ENCODE measurements at regions not wholly inside any gene's neighbourhood (a gene's known extent, or its start where the extent isn't known, plus 50 kb on each side); places are given as distances from the start of the nearest gene placed in this dataset.
"Not testable (repeated sequence)": the region's sequence is repeated elsewhere in the genome, so short reads cannot be mapped to it uniquely, and the experiment has no call there.

DNA sequence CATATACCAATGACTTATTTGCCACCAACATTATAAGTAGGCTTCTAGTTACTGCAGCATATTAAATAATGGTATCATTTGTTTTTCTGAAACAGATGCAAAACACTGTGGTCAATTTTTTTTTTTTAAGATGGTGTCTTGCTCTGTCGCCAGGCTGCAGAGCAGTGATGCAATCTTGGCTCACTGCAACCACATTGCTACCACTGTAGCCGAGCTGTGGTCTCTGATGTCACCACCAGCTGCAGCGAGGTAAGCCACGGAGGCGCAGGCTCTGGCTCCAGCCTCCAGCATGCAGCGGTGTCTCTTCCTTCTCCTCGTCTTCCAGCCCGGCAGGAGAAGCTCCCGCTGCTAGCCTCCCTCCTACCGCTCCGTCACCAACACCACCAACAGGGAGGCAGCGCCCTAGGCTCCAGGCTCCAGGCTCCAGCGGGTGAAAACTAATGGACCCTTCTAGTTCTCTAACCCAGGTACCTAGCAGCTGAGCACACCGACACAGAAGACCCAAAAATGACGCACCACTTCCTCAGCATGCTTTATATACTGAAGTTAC, 840.8 kb downstream of the SPATA31A1 start:
- H3K27ac ChIP-seq; DNase-seq (ENCODE audit: extremely low spot score in 2 of 2); H3K4me1 ChIP-seq; H3K9me3 ChIP-seq; intact Hi-C loops (cut with DNase I); H3K4me3 ChIP-seq; H3K27me3 ChIP-seq; H3K36me3 ChIP-seq: not testable (repeated sequence)

DNA sequence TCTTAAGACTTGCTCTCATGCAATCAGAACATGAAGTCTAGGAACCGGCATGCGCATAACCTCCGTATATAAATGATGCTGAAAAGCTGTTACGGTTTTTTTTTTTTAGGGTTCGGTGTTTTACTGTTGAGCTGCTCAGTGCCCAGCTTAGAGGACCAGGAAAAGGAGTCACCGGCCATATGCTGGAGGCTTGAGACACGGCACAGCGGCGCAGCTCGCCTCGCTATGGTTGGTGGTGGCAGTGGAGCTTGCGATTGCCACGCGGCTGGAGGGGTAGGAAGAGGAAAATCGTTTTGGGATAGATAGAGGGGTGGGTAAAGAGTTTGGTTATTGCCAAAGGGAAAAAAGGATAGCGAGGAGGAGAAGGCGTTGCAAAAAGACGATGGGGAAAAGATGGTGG, 841.3 kb downstream of the SPATA31A1 start:
- H3K27ac ChIP-seq; H3K9me3 ChIP-seq; DNase-seq (ENCODE audit: extremely low spot score in 2 of 2); H3K36me3 ChIP-seq; H3K4me3 ChIP-seq; intact Hi-C loops (cut with DNase I); H3K27me3 ChIP-seq; H3K4me1 ChIP-seq: not testable (repeated sequence)

DNA sequence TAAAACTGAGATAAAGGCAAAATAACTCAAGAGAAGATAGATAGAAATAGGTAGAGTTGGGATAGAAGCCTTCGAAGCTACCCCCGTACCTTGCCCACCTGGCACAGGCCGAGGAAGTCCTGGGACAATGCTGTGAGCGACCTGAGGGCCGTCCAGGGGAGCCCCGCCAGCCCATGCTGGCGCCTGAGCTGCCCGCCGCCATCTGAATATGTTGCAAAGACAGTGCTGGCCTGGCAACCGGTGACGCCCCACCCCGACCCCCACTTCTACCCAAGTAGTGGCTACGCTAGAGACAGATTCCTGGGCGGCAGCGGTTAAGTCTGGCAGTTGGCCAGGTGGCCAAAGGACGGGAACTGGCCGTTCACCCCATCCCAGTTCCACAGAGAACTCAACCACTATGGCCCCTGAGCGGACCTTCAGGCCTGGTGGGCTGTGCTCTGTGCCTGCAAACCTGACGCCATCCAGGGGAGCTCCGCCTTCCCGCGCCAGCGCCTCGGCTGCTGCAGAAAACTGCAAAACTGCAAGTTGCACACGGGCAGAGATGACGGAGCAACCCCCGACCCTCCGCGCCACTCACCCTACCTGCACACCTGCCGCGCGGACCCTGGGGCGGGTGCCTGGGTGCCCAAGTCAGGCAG, 866.2 kb downstream of the SPATA31A1 start:
- H3K36me3 ChIP-seq; H3K27me3 ChIP-seq; H3K9me3 ChIP-seq; H3K4me3 ChIP-seq; DNase-seq (ENCODE audit: extremely low spot score in 2 of 2); intact Hi-C loops (cut with DNase I); H3K4me1 ChIP-seq; H3K27ac ChIP-seq: not testable (repeated sequence)

DNA sequence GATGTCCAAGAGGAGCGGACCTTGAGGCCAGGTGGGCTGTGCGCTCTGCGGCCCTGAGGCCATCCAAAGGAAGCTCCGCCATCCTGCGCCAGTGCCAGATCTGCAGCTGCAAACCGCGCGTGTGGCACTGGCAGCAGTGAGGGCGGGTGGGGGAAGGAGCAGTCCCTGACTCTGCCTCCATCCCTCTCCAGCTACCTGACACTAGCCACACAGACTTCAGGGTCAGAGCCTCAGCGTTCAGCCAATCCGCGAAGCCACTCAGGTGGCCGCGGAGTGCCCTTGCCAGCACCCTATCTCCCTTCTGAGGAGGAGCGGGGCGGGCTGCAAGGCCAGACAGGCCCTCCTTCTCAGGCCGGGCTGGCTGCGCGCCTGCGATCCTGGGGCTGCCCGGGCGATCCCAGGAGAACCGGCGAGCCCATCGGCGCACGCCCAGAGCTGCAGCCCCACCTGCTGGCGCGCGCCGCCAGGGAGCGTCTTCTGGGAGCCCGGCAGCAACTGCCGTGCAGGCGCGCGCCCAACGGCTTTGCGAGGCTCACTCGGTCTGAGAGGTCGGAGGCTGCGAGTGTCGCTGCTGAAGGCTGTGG, 867.2 kb downstream of the SPATA31A1 start:
- H3K4me1 ChIP-seq; DNase-seq (ENCODE audit: extremely low spot score in 2 of 2); H3K36me3 ChIP-seq; H3K27ac ChIP-seq; H3K9me3 ChIP-seq; intact Hi-C loops (cut with DNase I); H3K27me3 ChIP-seq; H3K4me3 ChIP-seq: not testable (repeated sequence)

DNA sequence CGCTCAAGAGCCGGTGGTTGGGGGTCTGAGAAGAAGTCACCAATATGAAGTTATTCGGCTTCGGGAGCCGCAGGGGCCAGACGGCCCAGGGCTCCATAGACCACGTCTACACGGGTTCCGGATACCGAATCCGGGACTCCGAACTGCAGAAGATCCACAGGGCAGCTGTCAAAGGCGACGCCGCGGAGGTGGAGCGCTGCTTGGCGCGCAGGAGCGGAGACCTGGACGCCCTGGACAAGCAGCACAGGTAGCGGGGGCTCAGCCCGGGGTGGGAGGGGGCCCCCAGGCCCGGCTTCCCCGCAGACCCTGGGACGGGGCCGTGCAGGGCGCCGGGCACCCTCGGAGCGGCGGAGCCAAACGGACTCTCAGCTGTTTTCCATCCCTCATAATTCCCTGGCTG, 867.9 kb downstream of the SPATA31A1 start:
- DNase-seq (ENCODE audit: extremely low spot score in 2 of 2); H3K36me3 ChIP-seq; H3K4me1 ChIP-seq; H3K9me3 ChIP-seq; H3K27ac ChIP-seq; H3K4me3 ChIP-seq; intact Hi-C loops (cut with DNase I); H3K27me3 ChIP-seq: not testable (repeated sequence)

Data from vagina (tissue), 2 donors.